ENCODE measurements at regions not wholly inside any gene's neighbourhood (a gene's known extent, or its start where the extent isn't known, plus 50 kb on each side); places are given as distances from the start of the nearest gene placed in this dataset.

- Histone ChIP-seq H3K27ac (ENCODE audit: low read depth in 2 of 2, low read length in 2 of 2) (no peak overlapping the region), H3K9me3 (ENCODE audit: control insufficient read depth in 2 of 2, low read length in 2 of 2) (no peaks in the 10 kb centered on the region), H3K4me3 (ENCODE audit: low read length in 2 of 2) (no peak overlapping the region)
These were observed 414.6 kb upstream of the PSMD7 start for GRCh38 chr16:73882033-73882432.

GRCh38 chr16:73879621-73880020, 417.0 kb upstream of the PSMD7 start:
- no peak overlapping the region for H3K27ac ChIP-seq (ENCODE audit: low read depth in 2 of 2, low read length in 2 of 2)
- no peak overlapping the region for H3K4me3 ChIP-seq (ENCODE audit: low read length in 2 of 2)
- H3K9ac ChIP-seq (ENCODE audit: low read depth in 1 of 2, low read length in 2 of 2), result no peak overlapping the region
- no peaks in the 10 kb centered on the region for H3K4me1 ChIP-seq (ENCODE audit: control insufficient read depth in 2 of 2, insufficient read depth in 2 of 2, low read length in 2 of 2)
- no peaks in the 10 kb centered on the region for H3K36me3 ChIP-seq (ENCODE audit: control insufficient read depth in 2 of 2, insufficient read depth in 2 of 2, low read length in 2 of 2)
- H3K9me3 ChIP-seq (ENCODE audit: control insufficient read depth in 2 of 2, low read length in 2 of 2), result no peaks in the 10 kb centered on the region
- peaks cover 0 to 4% of the 10 kb centered on the region in 2 donors for H3K27me3 ChIP-seq (ENCODE audit: control insufficient read depth in 2 of 2, insufficient read depth in 2 of 2, low read length in 2 of 2)

More at GRCh38 chr16:73882033-73882432, 414.6 kb upstream of the PSMD7 start:
- Histone ChIP-seq H3K4me1 (ENCODE audit: control insufficient read depth in 2 of 2, insufficient read depth in 2 of 2, low read length in 2 of 2) (no peaks in the 10 kb centered on the region), H3K9ac (ENCODE audit: low read depth in 1 of 2, low read length in 2 of 2) (no peak overlapping the region), H3K27me3 (ENCODE audit: control insufficient read depth in 2 of 2, insufficient read depth in 2 of 2, low read length in 2 of 2) (peaks cover 0 to 4% of the 10 kb centered on the region in 2 donors), H3K36me3 (ENCODE audit: control insufficient read depth in 2 of 2, insufficient read depth in 2 of 2, low read length in 2 of 2) (no peaks in the 10 kb centered on the region)

GRCh38 chr16:73878611-73879010, 418.0 kb upstream of the PSMD7 start:
- Histone ChIP-seq H3K27me3 (ENCODE audit: control insufficient read depth in 2 of 2, insufficient read depth in 2 of 2, low read length in 2 of 2) (no peaks in the 10 kb centered on the region), H3K4me1 (ENCODE audit: control insufficient read depth in 2 of 2, insufficient read depth in 2 of 2, low read length in 2 of 2) (no peaks in the 10 kb centered on the region), H3K9me3 (ENCODE audit: control insufficient read depth in 2 of 2, low read length in 2 of 2) (no peaks in the 10 kb centered on the region), H3K36me3 (ENCODE audit: control insufficient read depth in 2 of 2, insufficient read depth in 2 of 2, low read length in 2 of 2) (no peaks in the 10 kb centered on the region), H3K27ac (ENCODE audit: low read depth in 2 of 2, low read length in 2 of 2) (no peak overlapping the region), H3K9ac (ENCODE audit: low read depth in 1 of 2, low read length in 2 of 2) (no peak overlapping the region), H3K4me3 (ENCODE audit: low read length in 2 of 2) (no peak overlapping the region)

GRCh38 chr16:73877150-73877549, 419.5 kb upstream of the PSMD7 start:
- Histone ChIP-seq H3K4me1 (ENCODE audit: control insufficient read depth in 2 of 2, insufficient read depth in 2 of 2, low read length in 2 of 2) (no peaks in the 10 kb centered on the region), H3K27ac (ENCODE audit: low read depth in 2 of 2, low read length in 2 of 2) (no peak overlapping the region), H3K27me3 (ENCODE audit: control insufficient read depth in 2 of 2, insufficient read depth in 2 of 2, low read length in 2 of 2) (no peaks in the 10 kb centered on the region), H3K9me3 (ENCODE audit: control insufficient read depth in 2 of 2, low read length in 2 of 2) (no peaks in the 10 kb centered on the region), H3K4me3 (ENCODE audit: low read length in 2 of 2) (no peak overlapping the region), H3K9ac (ENCODE audit: low read depth in 1 of 2, low read length in 2 of 2) (no peak overlapping the region), H3K36me3 (ENCODE audit: control insufficient read depth in 2 of 2, insufficient read depth in 2 of 2, low read length in 2 of 2) (no peaks in the 10 kb centered on the region)

DNA sequence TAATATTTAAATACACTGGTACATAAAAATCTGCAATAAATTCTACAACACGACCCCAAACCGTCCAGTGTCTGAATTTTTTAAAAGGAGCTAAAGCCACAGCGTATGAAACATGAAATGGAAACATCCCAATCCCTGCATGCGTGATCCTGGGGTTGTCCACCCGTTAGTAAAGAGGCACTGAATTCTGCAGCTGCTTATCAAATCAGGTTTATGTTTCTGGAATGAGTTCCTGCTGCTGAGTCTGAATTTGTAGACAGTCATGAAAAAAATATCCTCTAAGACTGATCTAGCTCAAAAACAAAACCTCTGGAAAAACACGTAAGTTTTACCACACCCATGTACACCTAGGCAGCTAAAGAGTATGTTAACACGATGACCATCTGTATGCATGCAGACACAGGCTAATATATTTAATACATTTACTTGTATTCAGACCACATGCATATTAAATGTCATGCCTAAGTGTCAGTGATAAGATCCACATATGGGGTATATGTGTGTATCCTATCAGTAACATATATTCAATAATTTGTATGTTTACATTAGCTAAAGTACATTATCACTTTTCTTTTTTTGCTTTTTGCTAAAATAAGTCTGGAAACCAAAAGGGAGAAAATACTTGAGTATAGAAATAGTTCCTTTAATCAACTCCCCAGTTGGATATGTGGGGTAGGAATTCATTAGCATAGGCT, 420.5 kb upstream of the PSMD7 start:
- no peaks in the 10 kb centered on the region for H3K4me1 ChIP-seq (ENCODE audit: control insufficient read depth in 2 of 2, insufficient read depth in 2 of 2, low read length in 2 of 2)
- H3K27me3 ChIP-seq (ENCODE audit: control insufficient read depth in 2 of 2, insufficient read depth in 2 of 2, low read length in 2 of 2), result no peaks in the 10 kb centered on the region
- H3K9ac ChIP-seq (ENCODE audit: low read depth in 1 of 2, low read length in 2 of 2), result no peak overlapping the region
- no peak overlapping the region for H3K4me3 ChIP-seq (ENCODE audit: low read length in 2 of 2)
- H3K9me3 ChIP-seq (ENCODE audit: control insufficient read depth in 2 of 2, low read length in 2 of 2), result no peaks in the 10 kb centered on the region
- no peaks in the 10 kb centered on the region for H3K36me3 ChIP-seq (ENCODE audit: control insufficient read depth in 2 of 2, insufficient read depth in 2 of 2, low read length in 2 of 2)
- H3K27ac ChIP-seq (ENCODE audit: low read depth in 2 of 2, low read length in 2 of 2), result no peak overlapping the region

DNA sequence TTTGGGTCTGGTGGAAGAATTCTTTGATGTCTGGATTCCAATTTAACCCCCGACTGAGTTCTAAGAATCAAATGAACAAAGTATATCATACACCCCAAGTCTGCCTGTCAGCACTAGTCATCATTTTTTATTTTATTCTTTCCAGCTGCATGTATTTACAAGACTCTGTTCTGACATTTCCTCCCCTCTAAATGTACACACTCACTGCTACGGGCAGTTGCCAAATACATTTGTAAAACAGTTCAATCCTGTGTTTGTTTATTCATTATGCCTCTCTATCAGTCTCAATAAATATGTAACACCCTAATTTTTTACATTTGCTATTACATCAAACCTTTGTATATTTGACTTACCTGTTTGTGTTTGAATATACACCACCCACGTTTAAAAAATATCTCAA, 422.3 kb upstream of the PSMD7 start:
- H3K27ac ChIP-seq (ENCODE audit: low read depth in 2 of 2, low read length in 2 of 2), result no peak overlapping the region
- H3K4me1 ChIP-seq (ENCODE audit: control insufficient read depth in 2 of 2, insufficient read depth in 2 of 2, low read length in 2 of 2), result no peaks in the 10 kb centered on the region
- no peaks in the 10 kb centered on the region for H3K36me3 ChIP-seq (ENCODE audit: control insufficient read depth in 2 of 2, insufficient read depth in 2 of 2, low read length in 2 of 2)
- no peaks in the 10 kb centered on the region for H3K27me3 ChIP-seq (ENCODE audit: control insufficient read depth in 2 of 2, insufficient read depth in 2 of 2, low read length in 2 of 2)
- H3K4me3 ChIP-seq (ENCODE audit: low read length in 2 of 2), result no peak overlapping the region
- H3K9ac ChIP-seq (ENCODE audit: low read depth in 1 of 2, low read length in 2 of 2), result no peak overlapping the region
- H3K9me3 ChIP-seq (ENCODE audit: control insufficient read depth in 2 of 2, low read length in 2 of 2), result no peaks in the 10 kb centered on the region

GRCh38 chr16:73873643-73874042, 423.0 kb upstream of the PSMD7 start:
- Histone ChIP-seq H3K27ac (ENCODE audit: low read depth in 2 of 2, low read length in 2 of 2) (no peak overlapping the region), H3K4me3 (ENCODE audit: low read length in 2 of 2) (no peak overlapping the region), H3K27me3 (ENCODE audit: control insufficient read depth in 2 of 2, insufficient read depth in 2 of 2, low read length in 2 of 2) (no peaks in the 10 kb centered on the region), H3K9ac (ENCODE audit: low read depth in 1 of 2, low read length in 2 of 2) (no peak overlapping the region), H3K4me1 (ENCODE audit: control insufficient read depth in 2 of 2, insufficient read depth in 2 of 2, low read length in 2 of 2) (no peaks in the 10 kb centered on the region), H3K36me3 (ENCODE audit: control insufficient read depth in 2 of 2, insufficient read depth in 2 of 2, low read length in 2 of 2) (no peaks in the 10 kb centered on the region), H3K9me3 (ENCODE audit: control insufficient read depth in 2 of 2, low read length in 2 of 2) (no peaks in the 10 kb centered on the region)

GRCh38 chr16:73872856-73873255, 423.8 kb upstream of the PSMD7 start:
- H3K36me3 ChIP-seq (ENCODE audit: control insufficient read depth in 2 of 2, insufficient read depth in 2 of 2, low read length in 2 of 2), result no peaks in the 10 kb centered on the region
- no peaks in the 10 kb centered on the region for H3K9me3 ChIP-seq (ENCODE audit: control insufficient read depth in 2 of 2, low read length in 2 of 2)
- H3K27ac ChIP-seq (ENCODE audit: low read depth in 2 of 2, low read length in 2 of 2), result no peak overlapping the region
- H3K27me3 ChIP-seq (ENCODE audit: control insufficient read depth in 2 of 2, insufficient read depth in 2 of 2, low read length in 2 of 2), result no peaks in the 10 kb centered on the region
- H3K4me1 ChIP-seq (ENCODE audit: control insufficient read depth in 2 of 2, insufficient read depth in 2 of 2, low read length in 2 of 2), result no peaks in the 10 kb centered on the region
- no peak overlapping the region for H3K9ac ChIP-seq (ENCODE audit: low read depth in 1 of 2, low read length in 2 of 2)
- H3K4me3 ChIP-seq (ENCODE audit: low read length in 2 of 2), result no peak overlapping the region

DNA sequence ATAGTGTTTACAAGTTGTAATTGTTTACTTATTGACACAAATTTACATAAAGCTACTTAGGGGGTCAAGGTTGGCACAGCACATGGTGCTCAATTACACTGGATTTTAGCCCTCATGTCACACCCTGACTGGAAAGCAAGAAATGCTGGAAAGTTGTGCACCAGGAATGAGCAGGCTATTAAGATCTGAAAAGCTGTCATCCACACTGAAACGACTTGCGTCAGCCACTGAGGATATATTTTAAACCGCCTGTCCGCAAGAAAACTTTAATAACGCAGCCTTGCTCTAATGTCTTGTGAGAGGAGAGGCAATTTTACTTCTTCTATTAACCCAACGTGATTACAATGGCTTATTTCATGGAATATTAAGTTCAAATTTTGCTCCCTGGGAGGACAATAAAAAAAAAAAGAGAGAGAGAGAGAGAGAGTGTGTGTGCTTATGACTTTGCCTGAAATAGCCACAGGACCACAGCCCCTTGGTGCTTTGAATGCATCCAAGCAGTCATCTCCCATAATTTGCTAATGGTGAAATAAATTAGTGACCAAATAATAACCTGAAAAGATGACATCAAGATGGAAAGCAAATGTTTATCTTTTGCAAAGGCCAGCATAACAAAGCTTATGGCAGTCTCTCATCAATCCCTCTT, 425.4 kb upstream of the PSMD7 start:
- Histone ChIP-seq H3K9me3 (ENCODE audit: control insufficient read depth in 2 of 2, low read length in 2 of 2) (no peaks in the 10 kb centered on the region), H3K27me3 (ENCODE audit: control insufficient read depth in 2 of 2, insufficient read depth in 2 of 2, low read length in 2 of 2) (no peaks in the 10 kb centered on the region), H3K4me3 (ENCODE audit: low read length in 2 of 2) (no peak overlapping the region), H3K4me1 (ENCODE audit: control insufficient read depth in 2 of 2, insufficient read depth in 2 of 2, low read length in 2 of 2) (no peaks in the 10 kb centered on the region), H3K9ac (ENCODE audit: low read depth in 1 of 2, low read length in 2 of 2) (no peak overlapping the region), H3K36me3 (ENCODE audit: control insufficient read depth in 2 of 2, insufficient read depth in 2 of 2, low read length in 2 of 2) (no peaks in the 10 kb centered on the region), H3K27ac (ENCODE audit: low read depth in 2 of 2, low read length in 2 of 2) (no peak overlapping the region)

GRCh38 chr16:73869126-73869525, 427.5 kb upstream of the PSMD7 start:
- Histone ChIP-seq H3K36me3 (ENCODE audit: control insufficient read depth in 2 of 2, insufficient read depth in 2 of 2, low read length in 2 of 2) (no peaks in the 10 kb centered on the region), H3K9me3 (ENCODE audit: control insufficient read depth in 2 of 2, low read length in 2 of 2) (no peaks in the 10 kb centered on the region), H3K27me3 (ENCODE audit: control insufficient read depth in 2 of 2, insufficient read depth in 2 of 2, low read length in 2 of 2) (no peaks in the 10 kb centered on the region), H3K4me1 (ENCODE audit: control insufficient read depth in 2 of 2, insufficient read depth in 2 of 2, low read length in 2 of 2) (no peaks in the 10 kb centered on the region), H3K9ac (ENCODE audit: low read depth in 1 of 2, low read length in 2 of 2) (no peak overlapping the region), H3K27ac (ENCODE audit: low read depth in 2 of 2, low read length in 2 of 2) (no peak overlapping the region), H3K4me3 (ENCODE audit: low read length in 2 of 2) (no peak overlapping the region)
